Stomach (tissue), 8 donors: ENCODE measurements at regions not wholly inside any gene's neighbourhood (a gene's known extent, or its start where the extent isn't known, plus 50 kb on each side); places are given as distances from the start of the nearest gene placed in this dataset.

ENCODE experiments used
- DNase-seq, 2 donors: peaks; one replicate each; pipeline versions ENCODE4 v3.0.0 to v3.0.0-alpha.2; 2013 to 2019
- H3K27ac ChIP-seq, 5 donors: fragments of 200-600 bp in 4 of 5; sonication (generic) in 4 of 5; one replicate each; pipeline ENCODE4 v1.5.1; 2013 to 2019; ENCODE audit warnings: mild to moderate bottlenecking in 1 of 5, moderate library complexity in 1 of 5
- H3K27me3 ChIP-seq, 3 donors: fragments of 200-600 bp; sonication (generic); one replicate each; pipeline ENCODE4 v1.5.1; 2017 to 2019; ENCODE audit warnings: mixed run types in 1 of 3
- H3K36me3 ChIP-seq, 4 donors: fragments of 200-600 bp; sonication (generic); 1 replicate in 3 of 4; 2 replicates in 1 of 4; pipeline ENCODE4 v1.5.1; 2016 to 2019
- H3K4me1 ChIP-seq, 4 donors: fragments of 200-600 bp; sonication (generic); one replicate each; pipeline ENCODE4 v1.5.1; 2016 to 2019
- H3K4me3 ChIP-seq, 4 donors: fragments of 200-600 bp; sonication (generic) in 3 of 4; one replicate each; pipeline ENCODE4 v1.5.1; 2016 to 2019; ENCODE audit warnings: mild to moderate bottlenecking in 1 of 4
- H3K9me3 ChIP-seq, 4 donors: fragments of 200-600 bp; sonication (generic); one replicate each; pipeline ENCODE4 v1.5.1; 2016 to 2019
- CTCF ChIP-seq, 7 experiments: fragments of 450-650 bp in 4 of 7; fragments of 200-600 bp in 3 of 7; sonication (generic) in 3 of 7; IDR thresholded peaks; one replicate each; pipeline ENCODE4 v1.5.1; 2016 to 2019; ENCODE audit warnings: antibody characterized with exemption in 7 of 7, control low read depth in 2 of 7, mild to moderate bottlenecking in 1 of 7
- EP300 ChIP-seq: sonication (generic); formaldehyde crosslinking; IDR thresholded peaks from one replicate; pipeline ENCODE4 v1.6.1; 2017; ENCODE audit warnings: antibody characterized with exemption
- POLR2A ChIP-seq, 4 donors: fragments of 450-650 bp; IDR thresholded peaks; one replicate each; pipeline ENCODE4 v1.6.1; 2016; ENCODE audit warnings: antibody characterized with exemption in 4 of 4, control low read depth in 2 of 4, mild to moderate bottlenecking in 1 of 4, moderate library complexity in 1 of 4
- POLR2AphosphoS5 ChIP-seq, 3 donors: sonication (generic); formaldehyde crosslinking; IDR thresholded peaks; one replicate each; pipeline ENCODE4 v1.6.1; 2016; ENCODE audit warnings: antibody characterized with exemption in 3 of 3
- WGBS, 5 donors: extraction: QIAGEN DNeasy Blood & Tissue Kit in 3 of 5; methylation state at CpG; one replicate each; pipeline versions ENCODE4 v1.1.5 to v1.1.7; 2013 to 2018; 5-methylcytosine and 5-hydroxymethylcytosine counted together
- intact Hi-C: fragments of 100-400 bp; cut with DNase I; formaldehyde crosslinking; loops from one replicate; pipeline ENCODE4 v1.15.1; 2023; ENCODE audit warnings: low total_unique reads
- donor health status: healthy with polysubstance abuse.
- donor health status: Bipolar disorder and iron deficiency.
- donor health status: healthy.

- WGBS, 5 donors: 88 to 95% (median 92%) methylated on average over 8 of the region's 8 CpGs
- Histone ChIP-seq H3K27ac (no peak overlapping the region), H3K36me3 (no peaks in the 10 kb centered on the region), H3K9me3 (no peaks in the 10 kb centered on the region), H3K4me3 (no peak overlapping the region), H3K4me1 (no peaks in the 10 kb centered on the region), H3K27me3 (peaks cover 0 to 39% (median 0%) of the 10 kb centered on the region in 3 donors)
- intact Hi-C loops: no loop called here
- DNase-seq: no peak
- no peak for TF ChIP-seq POLR2A (IDR thresholded peaks at IDR 0.05)
- TF ChIP-seq POLR2AphosphoS5 (IDR thresholded peaks at IDR 0.05): no peak
- no peak for TF ChIP-seq EP300
- TF ChIP-seq CTCF (IDR thresholded peaks at IDR 0.05): no peak
Measured at GRCh38 chr11:119983816-119984215, 154.1 kb downstream of the TRIM29 start.

- Histone ChIP-seq H3K36me3 (no peaks in the 10 kb centered on the region), H3K27me3 (peaks cover 0 to 43% (median 3%) of the 10 kb centered on the region in 3 donors), H3K27ac (no peak overlapping the region), H3K4me3 (no peak overlapping the region), H3K4me1 (no peaks in the 10 kb centered on the region), H3K9me3 (no peaks in the 10 kb centered on the region)
- intact Hi-C loops: no loop called here
- 51 to 77% (median 61%) methylated on average over 3 to 5 of the region's 5 CpGs for WGBS, 5 donors
- no peak for DNase-seq
- TF ChIP-seq EP300 (no peak), CTCF (IDR thresholded peaks at IDR 0.05) (no peak)
Measured at GRCh38 chr11:119983240-119983732, 154.6 kb downstream of the TRIM29 start.

- no peaks in the 10 kb centered on the region for H3K9me3 ChIP-seq
- H3K27me3 ChIP-seq: peaks cover 0 to 49% (median 4%) of the 10 kb centered on the region in 3 donors
- intact Hi-C loops: no loop called here
- DNase-seq: peak in 1 of 2 donors; percentile 55
- 53 to 69% (median 66%) methylated on average over 9 to 16 of the region's 16 CpGs for WGBS, 5 donors
- no peak overlapping the region for H3K27ac ChIP-seq
- H3K4me3 ChIP-seq: no peak overlapping the region
- TF ChIP-seq POLR2A (IDR thresholded peaks at IDR 0.05): no peak
- H3K36me3 ChIP-seq: no peaks in the 10 kb centered on the region
- H3K4me1 ChIP-seq: no peaks in the 10 kb centered on the region
Measured at GRCh38 chr11:119982517-119983239, 155.2 kb downstream of the TRIM29 start.

GRCh38 chr11:119980431-119980830 is 157.5 kb downstream of the TRIM29 start:
- Histone ChIP-seq H3K27ac (no peak overlapping the region), H3K36me3 (no peaks in the 10 kb centered on the region), H3K9me3 (no peaks in the 10 kb centered on the region), H3K27me3 (peaks cover 0 to 68% (median 4%) of the 10 kb centered on the region in 3 donors), H3K4me3 (no peak overlapping the region), H3K4me1 (no peaks in the 10 kb centered on the region)
- no peak for TF ChIP-seq POLR2AphosphoS5 (IDR thresholded peaks at IDR 0.05)
- no peak for TF ChIP-seq CTCF (IDR thresholded peaks at IDR 0.05)
- TF ChIP-seq EP300: no peak
- TF ChIP-seq POLR2A (IDR thresholded peaks at IDR 0.05): no peak
- DNase-seq: no peak
- 66 to 83% (median 70%) methylated on average over 11 of the region's 11 CpGs for WGBS, 5 donors
- intact Hi-C loops: no loop called here

- Histone ChIP-seq H3K4me3 (no peak overlapping the region), H3K4me1 (no peaks in the 10 kb centered on the region), H3K27ac (no peak overlapping the region), H3K36me3 (no peaks in the 10 kb centered on the region), H3K9me3 (no peaks in the 10 kb centered on the region), H3K27me3 (peaks cover 0 to 75% (median 4%) of the 10 kb centered on the region in 3 donors)
- 53 to 63% (median 59%) methylated on average over 5 of the region's 5 CpGs for WGBS, 5 donors
- TF ChIP-seq CTCF (IDR thresholded peaks at IDR 0.05) (no peak), POLR2AphosphoS5 (IDR thresholded peaks at IDR 0.05) (no peak), EP300 (no peak), POLR2A (IDR thresholded peaks at IDR 0.05) (no peak)
- DNase-seq: no peak
- intact Hi-C loops: no loop called here
Measured at GRCh38 chr11:119979701-119980100, 158.2 kb downstream of the TRIM29 start.
